HG03558 (cell line): ENCODE measurements at regions not wholly inside any gene's neighbourhood (a gene's known extent, or its start where the extent isn't known, plus 50 kb on each side); places are given as distances from the start of the nearest gene placed in this dataset.

Experiments used
- ATAC-seq: cut with Tn5 transposase; IDR thresholded peaks from one replicate; pipeline ENCODE4 v1.9.1; 2021; ENCODE audit warnings: moderate number of reproducible peaks; ENCODE audit not compliant: unreplicated experiment; ENCODE audit errors: extremely low read depth

GRCh38 chr2:520663-521340 lies 156.4 kb downstream of the TMEM18 start:
- no peak for ATAC-seq

- ATAC-seq = no peak
These were observed 160.3 kb downstream of the TMEM18 start for GRCh38 chr2:516944-517343.

GRCh38 chr2:516131-516530 lies 161.1 kb downstream of the TMEM18 start:
- no peak for ATAC-seq

GRCh38 chr2:515441-516127 lies 161.6 kb downstream of the TMEM18 start:
- no peak for ATAC-seq

GRCh38 chr2:513981-514706 lies 163.1 kb downstream of the TMEM18 start:
- no peak for ATAC-seq

GRCh38 chr2:510839-511238 lies 166.4 kb downstream of the TMEM18 start:
- no peak for ATAC-seq

GRCh38 chr2:509888-510287 lies 167.3 kb downstream of the TMEM18 start:
- no peak for ATAC-seq

- ATAC-seq = no peak
These were observed 169.1 kb downstream of the TMEM18 start for GRCh38 chr2:508121-508520.

- ATAC-seq = no peak
These were observed 170.3 kb downstream of the TMEM18 start for GRCh38 chr2:506866-507265.

GRCh38 chr2:506451-506850 lies 170.8 kb downstream of the TMEM18 start:
- no peak for ATAC-seq

- ATAC-seq = no peak
These were observed 171.3 kb downstream of the TMEM18 start for GRCh38 chr2:505941-506340.

GRCh38 chr2:503288-503999 lies 173.8 kb downstream of the TMEM18 start:
- ATAC-seq = no peak

GRCh38 chr2:502831-503230 lies 174.4 kb downstream of the TMEM18 start:
- no peak for ATAC-seq

GRCh38 chr2:501667-502066 lies 175.5 kb downstream of the TMEM18 start:
- no peak for ATAC-seq

- no peak for ATAC-seq
These were observed 176.1 kb downstream of the TMEM18 start for GRCh38 chr2:501130-501529.

- no peak for ATAC-seq
These were observed 177.5 kb downstream of the TMEM18 start for GRCh38 chr2:499726-500125.

GRCh38 chr2:498493-499178 lies 178.6 kb downstream of the TMEM18 start:
- no peak for ATAC-seq

GRCh38 chr2:497770-498492 lies 179.3 kb downstream of the TMEM18 start:
- ATAC-seq = no peak

- no peak for ATAC-seq
These were observed 180.5 kb downstream of the TMEM18 start for GRCh38 chr2:496729-497128.
